Fibroblast of the aortic adventitia (primary cell): ENCODE measurements at regions not wholly inside any gene's neighbourhood (a gene's known extent, or its start where the extent isn't known, plus 50 kb on each side); places are given as distances from the start of the nearest gene placed in this dataset.

Experiments
- DNase-seq: peaks from one replicate; pipeline ENCODE4 v3.0.0-alpha.2; 2010; ENCODE audit warnings: low read depth
- H3K4me3 ChIP-seq: 2 replicates; pipeline ENCODE4 v1.5.1; 2011; ENCODE audit warnings: low read depth, mild to moderate bottlenecking, control low read depth, low read length, moderate library complexity
- CTCF ChIP-seq: IDR thresholded peaks from 2 replicates; pipeline ENCODE4 v1.5.1; 2011; ENCODE audit warnings: mild to moderate bottlenecking, low read length, control low read depth, inconsistent platforms; ENCODE audit not compliant: insufficient read depth

GRCh38 chr7:50214771-50215170 lies 89.7 kb upstream of the IKZF1 start:
- H3K4me3 ChIP-seq, result no peak overlapping the region
- TF ChIP-seq CTCF, result no peak
- no peak for DNase-seq

GRCh38 chr7:50214126-50214670 lies 90.3 kb upstream of the IKZF1 start:
- no peak for TF ChIP-seq CTCF
- DNase-seq, result no peak

GRCh38 chr7:50213622-50214017 lies 90.9 kb upstream of the IKZF1 start:
- TF ChIP-seq CTCF, result no peak
- DNase-seq, result no peak
- H3K4me3 ChIP-seq, result no peak overlapping the region

More at GRCh38 chr7:50214126-50214670, 90.3 kb upstream of the IKZF1 start:
- H3K4me3 ChIP-seq, result no peak overlapping the region

- no peak overlapping the region for H3K4me3 ChIP-seq
- no peak for TF ChIP-seq CTCF
- no peak for DNase-seq
Observed at GRCh38 chr7:50212666-50213621, 91.6 kb upstream of the IKZF1 start.

GRCh38 chr7:50212016-50212325 lies 92.5 kb upstream of the IKZF1 start:
- no peak for TF ChIP-seq CTCF
- no peak for DNase-seq
- H3K4me3 ChIP-seq, result no peak overlapping the region

- DNase-seq, result no peak
- TF ChIP-seq CTCF, result no peak
- no peak overlapping the region for H3K4me3 ChIP-seq
Observed at GRCh38 chr7:50211130-50212015, 93.1 kb upstream of the IKZF1 start.
